ENCODE measurements at regions not wholly inside any gene's neighbourhood (a gene's known extent, or its start where the extent isn't known, plus 50 kb on each side); places are given as distances from the start of the nearest gene placed in this dataset.

DNA sequence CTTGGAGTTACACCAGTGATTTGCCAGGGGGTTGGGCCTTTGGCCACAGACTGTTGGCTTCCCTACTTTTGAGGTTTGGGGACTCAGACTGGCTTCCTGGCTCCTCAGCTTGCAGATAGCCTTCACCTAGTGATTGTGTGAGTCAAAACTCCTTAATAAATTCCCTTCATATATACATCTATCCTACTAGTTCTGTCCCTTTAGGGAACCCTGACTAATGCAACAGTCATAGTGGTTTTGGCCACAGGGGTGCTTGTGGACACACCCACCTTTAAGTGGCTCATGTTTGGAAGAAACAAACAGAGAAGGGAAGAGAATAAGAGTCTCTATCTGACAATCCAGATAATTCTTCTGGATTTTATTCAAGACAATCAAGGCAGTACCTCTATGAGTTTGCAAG is 457.7 kb downstream of the EPHA3 start:
- DNase-seq (no peak), ATAC-seq (no peak)
- TF ChIP-seq, protein P1, sequence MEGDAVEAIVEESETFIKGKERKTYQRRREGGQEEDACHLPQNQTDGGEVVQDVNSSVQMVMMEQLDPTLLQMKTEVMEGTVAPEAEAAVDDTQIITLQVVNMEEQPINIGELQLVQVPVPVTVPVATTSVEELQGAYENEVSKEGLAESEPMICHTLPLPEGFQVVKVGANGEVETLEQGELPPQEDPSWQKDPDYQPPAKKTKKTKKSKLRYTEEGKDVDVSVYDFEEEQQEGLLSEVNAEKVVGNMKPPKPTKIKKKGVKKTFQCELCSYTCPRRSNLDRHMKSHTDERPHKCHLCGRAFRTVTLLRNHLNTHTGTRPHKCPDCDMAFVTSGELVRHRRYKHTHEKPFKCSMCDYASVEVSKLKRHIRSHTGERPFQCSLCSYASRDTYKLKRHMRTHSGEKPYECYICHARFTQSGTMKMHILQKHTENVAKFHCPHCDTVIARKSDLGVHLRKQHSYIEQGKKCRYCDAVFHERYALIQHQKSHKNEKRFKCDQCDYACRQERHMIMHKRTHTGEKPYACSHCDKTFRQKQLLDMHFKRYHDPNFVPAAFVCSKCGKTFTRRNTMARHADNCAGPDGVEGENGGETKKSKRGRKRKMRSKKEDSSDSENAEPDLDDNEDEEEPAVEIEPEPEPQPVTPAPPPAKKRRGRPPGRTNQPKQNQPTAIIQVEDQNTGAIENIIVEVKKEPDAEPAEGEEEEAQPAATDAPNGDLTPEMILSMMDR (IDR thresholded peaks at IDR 0.05), result no peak
- TF ChIP-seq POLR2A (IDR thresholded peaks at IDR 0.05), result no peak
- Histone ChIP-seq H3K27ac (no peak overlapping the region), H3K4me3 (no peak overlapping the region), H3K9me3 (peaks cover 0 to 33% (median 10%) of the 10 kb centered on the region in 12 donors), H3K27me3 (no peaks in the 10 kb centered on the region), H3K4me1 (no peaks in the 10 kb centered on the region), H3K36me3 (no peaks in the 10 kb centered on the region)
- intact Hi-C loops (cut with DNase I), result no loop called here

DNA sequence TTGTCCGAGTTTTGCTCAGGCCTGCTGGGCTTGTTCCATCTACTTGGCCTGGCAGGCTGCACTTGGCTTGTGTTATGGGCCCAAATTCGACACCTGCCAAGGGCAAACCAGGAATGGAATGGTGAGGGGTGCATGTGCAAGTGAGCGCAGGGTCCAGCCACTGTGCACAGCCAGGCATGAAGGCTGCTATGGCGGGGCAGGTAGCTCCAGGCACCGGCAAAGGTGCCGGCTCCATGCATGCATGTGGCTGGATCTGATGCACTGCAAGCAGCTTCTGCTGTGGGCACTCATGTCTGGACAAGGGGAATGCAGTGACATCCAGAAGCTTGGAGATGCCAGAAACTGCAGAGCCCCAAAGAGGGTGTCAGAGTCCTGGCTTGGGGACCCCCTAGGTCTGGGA is 463.0 kb downstream of the EPHA3 start:
- 63 to 95% (median 83%) methylated on average over 3 to 6 of the region's 6 CpGs for WGBS, 4 donors
- peak in 2 of 5 donors; percentile 23 to 49 for DNase-seq
- no peaks in the 10 kb centered on the region for H3K36me3 ChIP-seq
- H3K9me3 ChIP-seq, result peaks cover 0 to 26% (median 7%) of the 10 kb centered on the region in 12 donors
- no peak overlapping the region for H3K27ac ChIP-seq
- H3K27me3 ChIP-seq, result no peaks in the 10 kb centered on the region
- intact Hi-C loops (cut with DNase I), result no loop called here
- TF ChIP-seq, protein P1 (IDR thresholded peaks at IDR 0.05), result no peak
- no peak for TF ChIP-seq POLR2A (IDR thresholded peaks at IDR 0.05)
- H3K4me1 ChIP-seq, result peaks cover 0 to 16% (median 0%) of the 10 kb centered on the region in 12 donors
- H3K4me3 ChIP-seq, result no peak overlapping the region
- no peak for ATAC-seq

DNA sequence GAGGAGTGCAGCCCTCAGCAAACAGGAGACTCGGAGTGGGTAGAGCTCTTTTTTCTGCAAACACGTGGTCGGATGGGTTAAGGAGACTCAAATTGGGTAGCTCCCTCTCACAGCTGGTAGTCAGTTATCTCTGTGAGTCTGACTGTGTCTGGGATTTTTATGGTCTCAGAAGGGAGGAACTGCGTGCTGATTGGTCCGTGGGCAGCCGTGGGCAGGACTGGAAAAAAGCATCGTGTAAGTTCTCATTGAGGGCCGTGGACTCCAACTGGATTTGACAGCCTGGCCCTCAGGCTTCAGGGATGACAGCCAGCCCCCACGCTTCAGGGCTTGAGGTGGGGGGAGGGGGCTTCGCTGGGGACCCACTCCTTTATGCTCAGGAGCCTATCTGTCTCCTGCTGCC is 463.9 kb downstream of the EPHA3 start:
- DNase-seq, result peak in 4 of 5 donors; percentile 18 to 38 (median 26)
- Histone ChIP-seq H3K4me3 (peak overlapping the region in 2 of 12 donors; percentile 2 to 12), H3K4me1 (peaks cover 0 to 16% (median 0%) of the 10 kb centered on the region in 12 donors), H3K9me3 (peaks cover 0 to 18% (median under 1%) of the 10 kb centered on the region in 12 donors), H3K27me3 (no peaks in the 10 kb centered on the region), H3K27ac (peak overlapping the region in 4 of 12 donors; percentile 20 to 74 (median 34)), H3K36me3 (no peaks in the 10 kb centered on the region)
- intact Hi-C loops (cut with DNase I), result no loop called here
- ATAC-seq, result peak; percentile 37 to 89 (median 82)
- TF ChIP-seq, protein P1 (IDR thresholded peaks at IDR 0.05), result no peak
- no peak for TF ChIP-seq POLR2A (IDR thresholded peaks at IDR 0.05)
- WGBS, 4 donors, result 53 to 74% (median 60%) methylated on average over 6 to 10 of the region's 10 CpGs

DNA sequence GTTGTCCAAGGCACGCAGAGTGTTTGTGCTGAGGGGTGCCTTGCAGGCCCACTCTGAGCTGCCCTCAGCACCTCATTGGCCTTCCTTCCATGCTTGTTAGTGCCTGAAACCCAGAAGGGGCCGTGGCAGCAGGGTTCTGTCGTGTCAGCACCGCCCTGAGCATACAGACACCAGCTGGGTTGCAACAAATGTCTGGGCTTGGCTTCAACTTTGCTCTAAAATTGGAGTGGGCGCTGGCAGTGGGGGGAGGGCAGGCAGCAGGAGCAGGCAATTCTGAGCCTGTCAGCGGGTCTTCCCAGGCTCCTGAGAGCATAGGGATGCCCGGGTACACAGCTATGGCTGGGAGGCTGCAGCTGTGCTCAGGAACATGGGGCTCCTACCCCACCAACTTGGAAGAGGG is 464.3 kb downstream of the EPHA3 start:
- Histone ChIP-seq H3K4me3 (peak overlapping the region in 2 of 12 donors; percentile 2 to 12), H3K4me1 (peaks cover 0 to 16% (median 0%) of the 10 kb centered on the region in 12 donors), H3K9me3 (peaks cover 0 to 13% (median 0%) of the 10 kb centered on the region in 12 donors), H3K27me3 (no peaks in the 10 kb centered on the region), H3K36me3 (no peaks in the 10 kb centered on the region), H3K27ac (peak overlapping the region in 4 of 12 donors; percentile 20 to 74 (median 34))
- peak; percentile 75 to 94 (median 88) for ATAC-seq
- TF ChIP-seq, protein P1 (IDR thresholded peaks at IDR 0.05), result no peak
- TF ChIP-seq POLR2A (IDR thresholded peaks at IDR 0.05), result no peak
- intact Hi-C loops (cut with DNase I), result no loop called here
- WGBS, 4 donors, result 18 to 47% (median 37%) methylated on average over 7 of the region's 7 CpGs
- DNase-seq, result peak; percentile 37 to 60 (median 51)
